Cardiac muscle cell (in vitro differentiated cells and primary cell): ENCODE measurements at regions not wholly inside any gene's neighbourhood (a gene's known extent, or its start where the extent isn't known, plus 50 kb on each side); places are given as distances from the start of the nearest gene placed in this dataset.
"Not testable (repeated sequence)": the region's sequence is repeated elsewhere in the genome, so short reads cannot be mapped to it uniquely, and the experiment has no call there.

Experiments
- DNase-seq, 2 donors: peaks; one replicate each; pipeline versions ENCODE4 v3.0.0 to v3.0.0-alpha.2; 2010 to 2017; ENCODE audit warnings: low read depth in 1 of 2, low spot score in 1 of 2
- H3K27ac ChIP-seq: fragments of 200-600 bp; sonication (generic); 2 replicates; pipeline ENCODE4 v1.5.1; 2016
- H3K27me3 ChIP-seq: fragments of 200-600 bp; sonication (generic); 2 replicates; pipeline ENCODE4 v1.6.0; 2016; ENCODE audit warnings: control low read depth
- H3K36me3 ChIP-seq: fragments of 200-600 bp; sonication (generic); 2 replicates; pipeline ENCODE4 v1.5.1; 2016; ENCODE audit warnings: control low read depth
- H3K4me1 ChIP-seq: fragments of 200-600 bp; sonication (generic); 2 replicates; pipeline ENCODE4 v1.8.1; 2017; ENCODE audit warnings: low read depth, mild to moderate bottlenecking, mixed run types
- H3K4me3 ChIP-seq: fragments of 200-600 bp; sonication (generic); 2 replicates; pipeline ENCODE4 v1.5.1; 2016; ENCODE audit warnings: mild to moderate bottlenecking
- H3K9me3 ChIP-seq: fragments of 200-600 bp; sonication (generic); 2 replicates; pipeline ENCODE4 v1.5.1; 2017; ENCODE audit warnings: low read depth, mild to moderate bottlenecking, control low read depth
- CTCF ChIP-seq: IDR thresholded peaks from 2 replicates; pipeline ENCODE4 v1.5.1; 2012; ENCODE audit warnings: low read depth, mild to moderate bottlenecking, low read length

- H3K27me3 ChIP-seq, H3K27ac ChIP-seq, H3K4me1 ChIP-seq, H3K4me3 ChIP-seq, H3K36me3 ChIP-seq, H3K9me3 ChIP-seq: not testable (repeated sequence)
- peak in 1 of 2 donors; percentile 54 for DNase-seq
Observed at GRCh38 chr5:93682471-93683404, 58.7 kb downstream of the POU5F2 start.

DNA sequence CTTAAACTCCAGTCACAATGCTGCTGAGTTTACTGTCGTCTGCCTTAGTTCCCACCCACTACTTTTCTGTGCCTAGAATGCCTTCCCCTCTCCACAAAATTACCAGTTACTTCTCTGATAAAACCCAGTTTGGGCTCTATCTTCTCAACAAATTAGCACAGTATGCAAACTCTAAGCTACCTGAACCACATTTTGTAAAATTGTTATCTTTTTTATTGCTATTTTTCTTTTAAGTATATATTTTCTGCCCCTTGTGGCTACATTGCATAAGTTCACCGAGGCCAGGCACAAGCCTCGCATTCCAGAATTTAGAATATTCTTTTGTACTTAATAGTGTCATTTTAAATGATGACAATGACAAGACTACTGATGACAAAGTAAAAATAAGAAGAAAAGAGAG lies 60.0 kb downstream of the POU5F2 start:
- peak; percentile 37 for TF ChIP-seq CTCF
- Histone ChIP-seq H3K27ac (no peak overlapping the region), H3K4me3 (no peak overlapping the region), H3K36me3 (no peaks in the 10 kb centered on the region), H3K27me3 (no peaks in the 10 kb centered on the region), H3K4me1 (peaks cover 15% of the 10 kb centered on the region), H3K9me3 (no peaks in the 10 kb centered on the region)
- no peak for DNase-seq

- no peak for TF ChIP-seq CTCF
- no peaks in the 10 kb centered on the region for H3K9me3 ChIP-seq
- peak overlapping the region; percentile 91 for H3K27ac ChIP-seq
- no peak overlapping the region for H3K4me3 ChIP-seq
- peak; percentile 89 to 94 for DNase-seq
- H3K4me1 ChIP-seq: peaks cover 53% of the 10 kb centered on the region
- H3K36me3 ChIP-seq: no peaks in the 10 kb centered on the region
- H3K27me3 ChIP-seq: no peaks in the 10 kb centered on the region
Observed at GRCh38 chr5:93677359-93677891, 64.0 kb downstream of the POU5F2 start.

GRCh38 chr5:93676704-93677103 lies 64.7 kb downstream of the POU5F2 start:
- H3K36me3 ChIP-seq: no peaks in the 10 kb centered on the region
- no peak for TF ChIP-seq CTCF
- peaks cover 53% of the 10 kb centered on the region for H3K4me1 ChIP-seq
- H3K4me3 ChIP-seq: no peak overlapping the region
- no peaks in the 10 kb centered on the region for H3K9me3 ChIP-seq
- peak overlapping the region; percentile 91 for H3K27ac ChIP-seq
- peak; percentile 9 to 22 for DNase-seq
- H3K27me3 ChIP-seq: no peaks in the 10 kb centered on the region

DNA sequence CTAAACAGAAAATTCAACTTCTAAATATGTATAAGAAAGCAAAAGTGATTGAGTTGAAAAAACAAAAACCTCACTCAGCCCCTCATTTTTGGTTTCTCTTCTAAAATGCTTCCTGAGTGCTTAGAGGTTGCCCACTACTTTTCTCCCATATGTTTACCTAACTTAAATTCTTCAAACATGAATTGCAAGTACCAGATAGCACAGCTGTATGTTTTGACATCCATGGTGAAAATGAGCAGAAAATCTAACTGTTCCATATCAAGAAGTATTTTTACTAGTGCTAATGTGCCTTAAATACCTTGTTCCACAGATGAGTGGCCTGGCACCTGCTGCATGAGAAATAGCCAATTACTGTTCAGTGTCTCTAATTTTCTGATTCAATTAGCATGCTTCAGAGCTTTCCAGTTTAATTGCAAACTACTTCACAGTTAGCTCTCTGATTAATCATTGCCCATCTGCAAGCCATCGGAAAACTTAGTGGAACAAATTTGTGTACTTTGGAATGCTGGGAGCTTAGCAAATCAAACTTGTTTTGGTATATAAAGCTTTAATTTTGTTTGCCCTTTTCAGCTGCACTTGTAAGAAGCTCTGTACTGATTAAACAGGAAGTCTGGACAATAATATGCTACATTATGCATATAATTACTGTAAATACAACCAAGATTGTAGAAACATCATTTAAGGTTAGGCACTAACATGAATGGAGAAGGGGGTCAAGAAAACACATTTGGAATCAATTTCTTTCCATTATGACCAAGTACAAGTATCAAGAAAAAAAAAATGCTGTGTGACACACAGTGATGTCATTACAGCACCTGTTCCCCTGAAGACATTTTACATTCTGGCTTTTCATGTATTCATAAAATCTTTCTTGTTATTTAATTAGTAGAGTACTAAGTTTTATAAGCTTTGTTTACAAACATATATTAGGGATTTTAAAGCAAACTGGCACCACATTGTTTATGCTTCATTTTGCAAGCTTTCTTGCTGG lies 65.6 kb downstream of the POU5F2 start:
- H3K27ac ChIP-seq: peak overlapping the region; percentile 91
- no peak for TF ChIP-seq CTCF
- H3K27me3 ChIP-seq: no peaks in the 10 kb centered on the region
- peaks cover 53% of the 10 kb centered on the region for H3K4me1 ChIP-seq
- no peak for DNase-seq
- no peak overlapping the region for H3K4me3 ChIP-seq
- no peaks in the 10 kb centered on the region for H3K9me3 ChIP-seq
- no peaks in the 10 kb centered on the region for H3K36me3 ChIP-seq
